Subcutaneous abdominal adipose tissue (tissue), 5 donors: ENCODE measurements at regions not wholly inside any gene's neighbourhood (a gene's known extent, or its start where the extent isn't known, plus 50 kb on each side); places are given as distances from the start of the nearest gene placed in this dataset.
"Not testable (repeated sequence)": the region's sequence is repeated elsewhere in the genome, so short reads cannot be mapped to it uniquely, and the experiment has no call there.

Experiments used
- H3K27ac ChIP-seq: one replicate; pipeline ENCODE4 v1.7.0; 2013; ENCODE audit warnings: low read depth, mild to moderate bottlenecking, inconsistent platforms, low read length, moderate library complexity
- H3K27me3 ChIP-seq, 5 donors: one replicate each; pipeline ENCODE4 v1.7.0; 2013; ENCODE audit warnings: low read length in 5 of 5, inconsistent platforms in 1 of 5; ENCODE audit not compliant: control insufficient read depth in 5 of 5, insufficient read depth in 4 of 5
- H3K36me3 ChIP-seq, 5 donors: one replicate each; pipeline ENCODE4 v1.7.0; 2013; ENCODE audit warnings: low read length in 5 of 5; ENCODE audit not compliant: control insufficient read depth in 5 of 5, insufficient read depth in 5 of 5
- H3K4me1 ChIP-seq, 5 donors: one replicate each; pipeline ENCODE4 v1.7.0; 2013; ENCODE audit warnings: low read length in 5 of 5, mild to moderate bottlenecking in 3 of 5, moderate library complexity in 1 of 5; ENCODE audit not compliant: control insufficient read depth in 5 of 5, insufficient read depth in 5 of 5
- H3K4me3 ChIP-seq, 5 donors: one replicate each; pipeline ENCODE4 v1.7.0; 2013; ENCODE audit warnings: low read length in 5 of 5, low read depth in 1 of 5
- H3K9ac ChIP-seq, 5 donors: one replicate each; pipeline ENCODE4 v1.7.0; 2013; ENCODE audit warnings: low read length in 5 of 5, mild to moderate bottlenecking in 4 of 5, moderate library complexity in 3 of 5
- H3K9me3 ChIP-seq, 5 donors: one replicate each; pipeline ENCODE4 v1.7.0; 2013; ENCODE audit warnings: low read length in 5 of 5; ENCODE audit not compliant: control insufficient read depth in 5 of 5
- donor health status: healthy.
- donor health status: healthy.
- donor health status: healthy.
- donor health status: healthy.
- donor health status: healthy.

DNA sequence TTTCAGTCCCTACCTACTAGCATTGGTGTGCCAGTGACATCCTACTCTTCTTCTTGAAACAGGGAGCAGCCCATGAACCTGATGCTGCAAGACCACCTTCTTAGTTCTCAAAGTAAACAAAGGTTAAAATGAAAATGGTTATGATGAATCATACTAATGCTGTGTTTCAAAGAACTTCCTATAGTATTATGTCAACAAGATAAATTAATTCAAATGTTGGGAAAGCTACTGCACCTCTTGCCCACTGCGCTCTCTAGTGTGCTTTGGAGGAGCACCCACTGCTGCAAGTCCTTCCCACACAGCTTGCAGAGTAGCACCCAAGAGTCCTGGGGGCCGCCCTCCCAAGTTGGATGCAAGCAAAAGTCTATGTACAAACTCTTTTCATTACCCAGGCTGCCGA is 81.1 kb downstream of the CD200R1L start:
- Histone ChIP-seq H3K9ac (no peak overlapping the region), H3K4me1 (peaks cover 0 to 4% (median 0%) of the 10 kb centered on the region in 5 donors), H3K9me3 (no peaks in the 10 kb centered on the region), H3K27ac (no peak overlapping the region), H3K4me3 (no peak overlapping the region), H3K27me3 (no peaks in the 10 kb centered on the region), H3K36me3 (no peaks in the 10 kb centered on the region)

DNA sequence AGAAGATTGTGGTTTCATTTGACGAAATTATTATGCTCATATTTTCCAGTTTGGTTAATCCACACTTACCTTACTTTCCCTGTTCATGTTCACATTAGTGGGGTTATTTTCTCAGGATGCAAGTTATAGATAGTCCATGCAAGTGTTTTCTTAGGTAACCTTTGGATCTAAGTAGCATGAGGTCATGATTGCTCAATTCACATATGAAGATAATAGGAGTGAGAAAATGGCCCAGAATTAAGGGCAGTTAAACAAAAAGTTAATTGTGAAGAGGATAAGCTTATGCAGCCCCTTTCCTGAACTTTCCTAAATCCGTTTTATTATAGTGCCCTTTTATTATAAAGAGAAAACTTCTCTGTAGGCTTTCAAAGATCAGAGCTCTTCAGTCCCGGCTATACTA is 83.4 kb downstream of the CD200R1L start:
- Histone ChIP-seq H3K9ac (no peak overlapping the region), H3K27me3 (no peaks in the 10 kb centered on the region)

DNA sequence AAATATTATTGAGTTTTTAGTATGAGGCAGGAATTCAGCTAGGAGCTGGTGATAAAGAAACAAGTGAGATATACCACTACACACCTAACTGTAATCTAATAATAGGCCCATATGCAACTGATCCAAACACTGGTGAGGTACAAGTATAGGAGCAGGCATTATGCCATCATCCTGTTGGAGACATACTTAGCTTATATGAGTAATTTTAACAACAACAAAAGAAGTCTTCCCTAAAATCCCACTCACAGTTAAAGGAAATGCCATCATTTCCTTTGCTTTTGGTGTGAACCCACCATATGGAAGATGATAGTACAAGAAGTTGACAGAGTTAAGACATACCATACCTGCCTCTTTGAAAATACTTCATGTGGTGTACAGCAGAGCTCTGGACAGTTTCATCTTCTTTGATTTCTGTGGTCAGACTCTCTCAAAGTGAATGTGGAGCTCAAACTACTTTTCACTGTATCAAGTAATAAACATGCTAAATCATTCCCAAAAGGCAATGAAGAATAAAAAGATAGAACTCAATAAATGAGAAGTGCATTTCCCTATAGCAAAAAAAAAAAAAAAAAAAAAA is 85.5 kb downstream of the CD200R1L start:
- Histone ChIP-seq H3K36me3 (no peaks in the 10 kb centered on the region), H3K4me3 (no peak overlapping the region), H3K9me3 (no peaks in the 10 kb centered on the region), H3K27ac (no peak overlapping the region), H3K4me1 (no peaks in the 10 kb centered on the region), H3K27me3 (no peaks in the 10 kb centered on the region), H3K9ac (no peak overlapping the region)

More for the DNA sequence above, 83.4 kb downstream of the CD200R1L start:
- Histone ChIP-seq H3K36me3 (no peaks in the 10 kb centered on the region), H3K27ac (no peak overlapping the region), H3K9me3 (no peaks in the 10 kb centered on the region), H3K4me1 (no peaks in the 10 kb centered on the region), H3K4me3 (no peak overlapping the region)

DNA sequence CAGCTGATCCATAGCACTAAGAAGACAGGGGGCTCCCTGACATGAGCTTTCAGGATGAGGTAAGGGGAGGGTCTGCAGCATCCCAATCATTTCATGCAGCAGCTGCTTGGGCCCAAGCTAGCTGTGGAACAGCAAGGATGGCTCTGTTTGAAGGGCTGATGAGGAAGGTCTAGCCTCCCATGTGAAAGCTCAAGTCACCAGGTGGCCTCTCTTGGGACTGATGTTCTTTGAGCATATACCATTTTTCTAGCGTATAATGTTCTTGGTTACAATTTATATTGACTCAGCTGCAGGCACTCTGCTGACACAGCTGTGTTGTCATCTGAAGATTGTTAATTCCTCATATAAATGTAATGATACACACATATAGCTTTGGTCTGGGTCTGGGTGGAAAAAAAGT is 87.0 kb downstream of the CD200R1L start:
- Histone ChIP-seq H3K9me3 (no peaks in the 10 kb centered on the region), H3K27ac (no peak overlapping the region), H3K9ac (no peak overlapping the region), H3K27me3 (no peaks in the 10 kb centered on the region), H3K36me3 (no peaks in the 10 kb centered on the region), H3K4me1 (peaks cover 0 to 10% (median 0%) of the 10 kb centered on the region in 5 donors), H3K4me3 (no peak overlapping the region)

DNA sequence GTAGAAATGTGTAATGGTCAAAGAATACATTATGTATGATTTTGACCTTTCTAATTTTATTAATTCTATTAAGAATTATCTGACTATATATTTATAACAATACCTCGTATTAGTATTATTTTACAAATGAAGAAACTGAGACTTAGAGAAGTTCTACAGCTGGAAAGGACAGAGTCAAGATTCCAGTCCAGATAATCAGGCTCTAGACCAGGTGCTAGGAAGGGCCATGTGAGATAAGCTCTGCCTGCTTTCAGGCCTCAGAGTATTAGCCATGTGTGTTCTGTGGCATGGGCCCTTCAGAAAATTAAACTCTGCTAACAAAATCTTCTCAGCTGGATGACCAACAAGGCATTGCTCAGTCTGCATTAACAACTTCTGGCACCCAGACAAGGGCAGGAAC is 87.5 kb downstream of the CD200R1L start:
- Histone ChIP-seq H3K4me3 (no peak overlapping the region), H3K27me3 (no peaks in the 10 kb centered on the region), H3K9ac (no peak overlapping the region), H3K4me1 (peaks cover 0 to 11% (median 0%) of the 10 kb centered on the region in 5 donors), H3K27ac (no peak overlapping the region), H3K9me3 (no peaks in the 10 kb centered on the region), H3K36me3 (no peaks in the 10 kb centered on the region)

DNA sequence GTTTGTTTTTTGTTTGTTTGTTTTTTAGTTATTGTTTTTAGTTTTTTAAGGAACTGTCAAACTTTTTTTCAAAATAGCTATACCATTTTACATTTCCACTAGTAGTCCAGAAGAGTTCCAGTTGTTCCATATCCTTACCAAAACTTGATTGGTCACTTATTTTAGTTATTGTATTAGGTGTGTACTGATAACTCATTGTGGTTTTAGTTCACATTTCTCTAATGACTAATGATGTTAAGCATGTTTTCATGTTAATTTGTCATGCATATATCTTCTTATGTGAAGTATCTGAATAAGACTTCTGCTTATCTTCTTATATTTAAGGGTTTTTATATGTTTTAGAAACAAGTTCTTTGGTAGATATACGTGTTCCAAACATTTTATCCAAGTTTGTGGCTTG is 89.5 kb downstream of the CD200R1L start:
- Histone ChIP-seq H3K27me3 (no peaks in the 10 kb centered on the region), H3K27ac (no peak overlapping the region), H3K36me3 (no peaks in the 10 kb centered on the region), H3K9ac (no peak overlapping the region), H3K4me1 (peaks cover 0 to 11% (median 0%) of the 10 kb centered on the region in 5 donors), H3K9me3 (no peaks in the 10 kb centered on the region), H3K4me3 (no peak overlapping the region)

DNA sequence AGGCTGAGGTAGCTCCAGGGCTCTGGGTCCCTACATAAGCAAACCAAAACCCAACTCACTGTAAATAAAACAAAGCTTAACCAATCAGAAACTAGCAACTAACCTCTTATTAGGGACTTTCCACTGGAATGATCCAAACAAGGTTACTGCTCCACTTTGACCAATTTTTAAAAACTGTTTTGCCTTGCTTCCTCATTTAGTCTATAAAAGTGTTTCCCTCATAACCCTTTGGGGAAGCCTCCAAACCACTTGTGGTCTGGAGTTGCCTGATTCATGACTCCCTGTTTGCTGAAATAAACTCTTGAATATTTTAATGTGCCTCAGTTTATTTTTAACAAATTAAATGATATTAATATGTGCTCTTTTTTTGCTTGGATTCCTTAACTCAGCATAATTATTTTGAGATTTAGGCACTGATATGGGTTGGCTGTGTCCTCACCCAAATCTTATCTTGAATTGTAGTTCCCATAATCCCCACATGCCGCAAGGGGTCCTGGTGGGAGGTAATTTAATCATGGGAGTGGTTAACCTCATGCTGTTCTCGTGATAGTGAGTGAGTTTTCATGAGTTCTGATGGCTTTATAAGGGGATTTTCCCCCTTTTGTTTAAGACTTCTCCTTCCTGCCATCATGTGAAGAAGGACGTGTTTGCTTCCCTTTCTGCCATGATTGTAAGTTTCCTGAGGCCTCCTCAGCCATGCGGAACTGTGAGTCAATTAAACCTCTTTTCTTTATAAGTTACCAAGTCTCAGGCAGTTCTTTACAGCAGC is 90.6 kb downstream of the CD200R1L start:
- H3K27me3 ChIP-seq: no peaks in the 10 kb centered on the region
- H3K27ac ChIP-seq: no peak overlapping the region
- H3K9me3 ChIP-seq: no peaks in the 10 kb centered on the region
- no peaks in the 10 kb centered on the region for H3K36me3 ChIP-seq
- no peak overlapping the region for H3K9ac ChIP-seq
- H3K4me3 ChIP-seq: no peak overlapping the region
- H3K4me1 ChIP-seq: peaks cover 0 to 11% (median 0%) of the 10 kb centered on the region in 5 donors

DNA sequence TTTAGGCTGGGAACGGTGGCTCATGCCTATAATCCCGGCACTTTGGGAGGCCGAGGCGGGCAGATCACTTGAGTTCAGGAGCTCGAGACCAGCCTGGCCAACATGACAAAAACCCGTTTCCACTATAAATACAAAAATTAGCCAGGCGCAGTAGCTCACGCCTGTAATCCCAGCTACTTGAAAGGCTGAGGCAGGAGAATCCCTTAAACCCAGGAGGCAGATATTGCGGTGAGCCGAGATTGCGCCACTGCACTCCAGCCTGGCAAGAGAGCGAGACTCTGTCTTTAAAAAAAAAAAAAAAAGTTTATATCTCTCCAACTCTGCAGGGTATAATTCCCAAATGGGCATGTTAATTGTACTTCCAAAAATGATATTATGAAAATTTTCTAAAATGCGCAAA is 91.6 kb downstream of the CD200R1L start:
- not testable (repeated sequence) for H3K27me3 ChIP-seq, H3K27ac ChIP-seq, H3K9ac ChIP-seq, H3K9me3 ChIP-seq, H3K4me3 ChIP-seq, H3K36me3 ChIP-seq
- peaks cover 0 to 11% (median 0%) of the 10 kb centered on the region in 5 donors for H3K4me1 ChIP-seq

DNA sequence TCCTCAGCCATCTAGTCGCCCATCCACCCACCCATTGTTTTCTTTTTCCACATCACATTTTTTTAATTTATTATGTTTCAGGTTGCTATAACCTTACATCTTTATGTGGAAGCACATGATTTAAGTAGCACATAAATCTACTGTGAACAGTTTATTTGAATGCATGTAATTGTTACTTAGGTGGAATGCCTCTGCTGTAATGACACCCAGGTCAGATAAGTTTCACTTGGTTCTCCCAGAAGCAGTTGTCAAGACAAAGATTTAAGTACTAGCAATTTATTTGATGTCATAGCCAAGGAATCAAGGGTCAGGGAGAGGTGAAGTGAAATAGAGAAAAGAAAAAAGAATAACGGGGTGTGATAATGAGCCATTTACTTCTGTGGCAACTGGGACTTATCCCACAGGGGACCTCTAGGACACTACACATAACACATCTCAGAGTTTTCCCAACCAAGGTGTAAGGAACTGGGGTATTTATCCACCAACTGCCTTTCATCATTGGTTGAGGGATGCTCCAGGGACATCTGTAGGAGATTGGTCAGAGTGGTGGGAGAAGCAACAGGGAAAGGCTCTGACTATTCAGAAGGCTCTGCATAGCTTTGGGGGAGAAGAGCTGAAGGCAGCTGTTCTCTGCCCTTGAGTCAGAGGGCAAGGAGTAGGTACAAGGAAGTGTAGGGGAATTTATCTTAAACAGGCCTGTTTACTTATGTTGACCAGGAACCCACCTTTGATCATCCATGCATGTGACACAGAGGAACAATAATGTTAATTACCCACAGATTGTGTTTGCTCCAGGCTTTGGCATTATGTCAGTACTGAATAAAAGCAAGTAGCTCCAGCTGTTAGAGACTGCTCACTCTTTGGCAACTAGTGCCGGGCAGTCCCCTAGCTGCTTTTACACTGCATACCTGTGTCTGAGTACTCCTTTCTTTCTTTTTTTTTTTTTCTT is 94.8 kb downstream of the CD200R1L start:
- Histone ChIP-seq H3K36me3 (no peaks in the 10 kb centered on the region), H3K27ac (no peak overlapping the region), H3K4me3 (no peak overlapping the region), H3K4me1 (peaks cover 0 to 11% (median 0%) of the 10 kb centered on the region in 5 donors), H3K27me3 (no peaks in the 10 kb centered on the region), H3K9me3 (no peaks in the 10 kb centered on the region), H3K9ac (no peak overlapping the region)

DNA sequence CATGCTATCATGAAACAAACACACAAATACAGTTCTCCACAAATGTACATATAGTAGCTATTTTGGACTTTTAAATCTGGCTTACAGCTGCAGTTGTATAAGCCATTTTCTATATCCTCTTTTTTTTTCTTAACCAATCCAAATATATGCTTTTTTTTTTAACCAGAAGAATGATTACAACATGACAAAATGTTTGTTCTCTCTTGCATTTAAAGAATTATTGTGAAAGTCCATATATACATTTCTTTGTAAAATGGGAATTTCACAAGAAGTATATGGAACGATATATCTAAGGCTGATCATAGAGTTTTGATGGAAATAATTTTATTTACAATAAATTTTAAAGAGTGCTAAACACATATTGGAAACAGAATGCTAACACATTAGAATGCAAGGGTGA is 95.6 kb downstream of the CD200R1L start:
- H3K4me3 ChIP-seq: no peak overlapping the region
- H3K9me3 ChIP-seq: no peaks in the 10 kb centered on the region
- H3K27me3 ChIP-seq: no peaks in the 10 kb centered on the region
- no peaks in the 10 kb centered on the region for H3K36me3 ChIP-seq
- H3K27ac ChIP-seq: no peak overlapping the region
- peaks cover 0 to 11% (median 0%) of the 10 kb centered on the region in 5 donors for H3K4me1 ChIP-seq
- no peak overlapping the region for H3K9ac ChIP-seq
